A549 (cell line): ENCODE measurements at regions not wholly inside any gene's neighbourhood (a gene's known extent, or its start where the extent isn't known, plus 50 kb on each side); places are given as distances from the start of the nearest gene placed in this dataset.

Experiments used
- ATAC-seq, 2 experiments: fragments of 200-7000 bp in 1 of 2; fragments of >200 bp in 1 of 2; cut with Nextera tagmentation in 1 of 2; cut with Tn5 transposase in 1 of 2; 3 replicates each; pipeline versions ENCODE4 v1.8.0 to v1.9.1; 2018 to 2020; ENCODE audit warnings: mild to moderate bottlenecking in 1 of 2, moderate library complexity in 1 of 2
- CTCF ChIA-PET: fragments of 300-600 bp; sonication (Branson Sonifier 250); formaldehyde crosslinking; extraction: SDS; loops from one replicate; lab custom pipeline; 2021; ENCODE audit warnings: antibody characterized with exemption, inconsistent platforms; lab: Yijun Ruan, JAX
- POLR2A ChIA-PET: fragments of 350-600 bp; formaldehyde crosslinking; extraction: SDS; loops from one replicate; lab custom pipeline; 2021; ENCODE audit warnings: antibody characterized with exemption, inconsistent platforms; lab: Yijun Ruan, JAX
- DNase-seq, 2 experiments: peaks; one replicate each; pipeline versions ENCODE4 v3.0.0 to v3.0.0-alpha.2; 2011 to 2016; ENCODE audit warnings: low read depth in 1 of 2, low spot score in 1 of 2
- FAIRE-seq: peaks from 2 replicates; lab custom pipeline; 2011; peaks lifted over from hg19 to GRCh38; lab: Jason Lieb, UNC
- H3K27ac ChIP-seq, 2 experiments: fragments of >200 bp; sonication (Bioruptor Twin); formaldehyde crosslinking; 3 replicates each; pipeline ENCODE4 v1.5.1; 2016 to 2017
- H3K4me1 ChIP-seq: fragments of >200 bp; sonication (Bioruptor Twin); formaldehyde crosslinking; 3 replicates; pipeline ENCODE4 v1.6.1; 2016
- H3K4me2 ChIP-seq: fragments of >200 bp; sonication (Bioruptor Twin); formaldehyde crosslinking; 3 replicates; pipeline ENCODE4 v1.6.1; 2016
- H3K4me3 ChIP-seq: fragments of >200 bp; sonication (Bioruptor Twin); formaldehyde crosslinking; 3 replicates; pipeline ENCODE4 v1.5.1; 2016
- H3K9me3 ChIP-seq: fragments of >200 bp; sonication (Bioruptor Twin); formaldehyde crosslinking; 3 replicates; pipeline ENCODE4 v1.6.1; 2016
- CBX2 ChIP-seq: fragments of 200-600 bp; sonication (generic); IDR thresholded peaks from 2 replicates; pipeline ENCODE4 v1.6.1; 2016; ENCODE audit warnings: low read depth, mild to moderate bottlenecking, borderline replicate concordance
- CHD2 ChIP-seq: fragments of 150-350 bp; IDR thresholded peaks from 2 replicates; pipeline ENCODE4 v1.6.1; 2014; ENCODE audit warnings: low read length; ENCODE audit not compliant: partially characterized antibody
- E2F6 ChIP-seq: IDR thresholded peaks from 2 replicates; pipeline ENCODE4 v1.6.1; 2012; ENCODE audit warnings: low read depth, borderline replicate concordance
- EHF ChIP-seq: fragments of 250-450 bp; sonication (Bioruptor Pico); IDR thresholded peaks from 2 replicates; pipeline ENCODE4 v1.5.0; 2020; ENCODE audit warnings: mild to moderate bottlenecking
- EHMT2 ChIP-seq: fragments of 200-600 bp; sonication (generic); IDR thresholded peaks from 2 replicates; pipeline ENCODE4 v1.6.1; 2016; ENCODE audit warnings: antibody characterized with exemption, low read depth, mild to moderate bottlenecking, moderate library complexity
- EP300 ChIP-seq, 2 experiments: fragments of >200 bp; sonication (Bioruptor Twin); formaldehyde crosslinking; IDR thresholded peaks; 2 replicates in 1 of 2; 3 replicates in 1 of 2; pipeline ENCODE4 v1.6.1; 2016 to 2017
- ESRRA ChIP-seq: fragments of 150-350 bp; IDR thresholded peaks from 2 replicates; pipeline ENCODE4 v1.6.1; 2014; ENCODE audit warnings: mild to moderate bottlenecking, low read length, borderline replicate concordance
- FOSB ChIP-seq: fragments of 250-450 bp; sonication (Bioruptor Pico); IDR thresholded peaks from 2 replicates; pipeline ENCODE4 v1.5.0; 2020; ENCODE audit warnings: mild to moderate bottlenecking, moderate library complexity
- FOXS1 ChIP-seq: fragments of 250-450 bp; sonication (Bioruptor Pico); IDR thresholded peaks from 2 replicates; pipeline ENCODE4 v1.5.0; 2020; ENCODE audit warnings: mild to moderate bottlenecking, moderate library complexity
- HMGXB4 ChIP-seq: fragments of 250-450 bp; sonication (Bioruptor Pico); IDR thresholded peaks from 2 replicates; pipeline ENCODE4 v1.5.0; 2021; ENCODE audit warnings: mild to moderate bottlenecking, moderate library complexity, borderline replicate concordance
- HOXB5 ChIP-seq: fragments of 250-450 bp; sonication (Bioruptor Pico); IDR thresholded peaks from 2 replicates; pipeline ENCODE4 v1.5.0; 2020; ENCODE audit warnings: mild to moderate bottlenecking, moderate library complexity
- KDM1A ChIP-seq: fragments of 200-600 bp; sonication (generic); IDR thresholded peaks from 2 replicates; pipeline ENCODE4 v1.6.1; 2016; ENCODE audit warnings: low read depth, mild to moderate bottlenecking
- KDM5A ChIP-seq: fragments of 200-600 bp; sonication (generic); IDR thresholded peaks from 2 replicates; pipeline ENCODE4 v1.6.1; 2016; ENCODE audit warnings: antibody characterized with exemption, mild to moderate bottlenecking
- MAFK ChIP-seq: fragments of 450-650 bp; IDR thresholded peaks from 2 replicates; pipeline ENCODE4 v1.6.1; 2014; ENCODE audit not compliant: partially characterized antibody
- MYC ChIP-seq: IDR thresholded peaks from 2 replicates; pipeline ENCODE4 v1.6.1; 2012; ENCODE audit warnings: mild to moderate bottlenecking, inconsistent platforms, low read length, improper control_type of control experiment, borderline replicate concordance
- NPAS2 ChIP-seq: fragments of 250-450 bp; sonication (Bioruptor Pico); IDR thresholded peaks from 2 replicates; pipeline ENCODE4 v1.8.0; 2022; ENCODE audit warnings: mild to moderate bottlenecking, moderate library complexity, borderline replicate concordance
- SREBF2 ChIP-seq: fragments of 450-650 bp; IDR thresholded peaks from 2 replicates; pipeline ENCODE4 v1.6.1; 2014; ENCODE audit warnings: mild to moderate bottlenecking, moderate library complexity
- TFCP2L1 ChIP-seq: fragments of 250-450 bp; sonication (Bioruptor Pico); IDR thresholded peaks from 2 replicates; pipeline ENCODE4 v1.5.0; 2021; ENCODE audit warnings: mild to moderate bottlenecking
- TP53 ChIP-seq: fragments of 250-450 bp; sonication (Bioruptor Pico); IDR thresholded peaks from 2 replicates; pipeline ENCODE4 v1.5.0; 2021; ENCODE audit warnings: mild to moderate bottlenecking, moderate library complexity
- ZC3H11A ChIP-seq: fragments of 450-650 bp; IDR thresholded peaks from 2 replicates; pipeline ENCODE4 v1.6.1; 2014; ENCODE audit warnings: antibody characterized with exemption, mild to moderate bottlenecking
- ZNF302 ChIP-seq: fragments of 250-450 bp; sonication (Bioruptor Pico); IDR thresholded peaks from 2 replicates; pipeline ENCODE4 v1.9.0; 2021; ENCODE audit warnings: inconsistent platforms, mild to moderate bottlenecking, moderate library complexity
- ZSCAN20 ChIP-seq: fragments of 250-450 bp; sonication (Bioruptor Pico); IDR thresholded peaks from 2 replicates; pipeline ENCODE4 v1.8.0; 2022; ENCODE audit warnings: mild to moderate bottlenecking, moderate library complexity
- WGBS: methylation state at CpG from one replicate; pipeline ENCODE4 v1.1.6; 2017; ENCODE audit errors: missing lambda C conversion rate; 5-methylcytosine and 5-hydroxymethylcytosine counted together
- TF ChIP-seq, protein P1 (sequence below): fragments of 450-650 bp; IDR thresholded peaks from 2 replicates; pipeline ENCODE4 v1.6.1; 2014; ENCODE audit warnings: antibody characterized with exemption

- no peak overlapping the region for H3K4me2 ChIP-seq
- WGBS, result 4% methylated on average over 4 of the region's 4 CpGs
- H3K27ac ChIP-seq, result no peak overlapping the region
- H3K9me3 ChIP-seq, result no peaks in the 10 kb centered on the region
- no peak for ATAC-seq
- POLR2A ChIA-PET, result no interaction called here
- no peak overlapping the region for H3K4me3 ChIP-seq
- TF ChIP-seq ZNF302 (CRISPR knock-in tag), result no peak
- no peak for TF ChIP-seq E2F6
- no peak for TF ChIP-seq NPAS2
- TF ChIP-seq, protein P1, sequence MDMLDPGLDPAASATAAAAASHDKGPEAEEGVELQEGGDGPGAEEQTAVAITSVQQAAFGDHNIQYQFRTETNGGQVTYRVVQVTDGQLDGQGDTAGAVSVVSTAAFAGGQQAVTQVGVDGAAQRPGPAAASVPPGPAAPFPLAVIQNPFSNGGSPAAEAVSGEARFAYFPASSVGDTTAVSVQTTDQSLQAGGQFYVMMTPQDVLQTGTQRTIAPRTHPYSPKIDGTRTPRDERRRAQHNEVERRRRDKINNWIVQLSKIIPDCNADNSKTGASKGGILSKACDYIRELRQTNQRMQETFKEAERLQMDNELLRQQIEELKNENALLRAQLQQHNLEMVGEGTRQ, result no peak
- TF ChIP-seq ZC3H11A, result no peak
- TF ChIP-seq MYC, result no peak
- TF ChIP-seq ESRRA, result no peak
- TF ChIP-seq EP300 (IDR thresholded peaks at IDR 0.05), result no peak
- no peak for TF ChIP-seq FOXS1 (CRISPR knock-in tag)
- TF ChIP-seq SREBF2, result no peak
- no peak for TF ChIP-seq CHD2
- TF ChIP-seq HMGXB4 (CRISPR knock-in tag), result no peak
- no peak for TF ChIP-seq TFCP2L1 (CRISPR knock-in tag)
- no peak for TF ChIP-seq EHMT2
- no peak for TF ChIP-seq TP53
- TF ChIP-seq KDM5A, result no peak
- TF ChIP-seq, all 56 proteins: peak for 0
- CTCF ChIA-PET, result interaction anchor here (0.6 kb wide), 1 partner anchor 281 kb away, joined by 3 read pairs; no protein-coding TSS in a partner anchor
- DNase-seq, result no peak
- FAIRE-seq, result no peak
- H3K4me1 ChIP-seq, result no peaks in the 10 kb centered on the region
These were observed 571.5 kb upstream of the PPP2R3A start for GRCh38 chr3:135393898-135394525.

GRCh38 chr3:135412475-135412874 lies 553.1 kb upstream of the PPP2R3A start:
- no peak for TF ChIP-seq EP300 (IDR thresholded peaks at IDR 0.05)
- no peak for TF ChIP-seq MAFK
- TF ChIP-seq CBX2, result no peak
- TF ChIP-seq ZNF302 (CRISPR knock-in tag), result no peak
- TF ChIP-seq EHMT2, result no peak
- no peak for TF ChIP-seq KDM1A
- no peak for TF ChIP-seq EHF
- TF ChIP-seq HOXB5 (CRISPR knock-in tag), result no peak
- TF ChIP-seq ZSCAN20 (CRISPR knock-in tag), result no peak
- no peak for TF ChIP-seq FOSB
- no peak for ATAC-seq
- CTCF ChIA-PET, result no interaction called here
- Histone ChIP-seq H3K4me3 (no peak overlapping the region), H3K9me3 (no peaks in the 10 kb centered on the region), H3K4me1 (no peaks in the 10 kb centered on the region), H3K27ac (no peak overlapping the region), H3K4me2 (no peak overlapping the region)
- no peak for DNase-seq
- POLR2A ChIA-PET, result no interaction called here
- 31% methylated on average over 2 of the region's 2 CpGs for WGBS
- no peak for FAIRE-seq
